KMS-11 (cell line): ENCODE measurements at regions not wholly inside any gene's neighbourhood (a gene's known extent, or its start where the extent isn't known, plus 50 kb on each side); places are given as distances from the start of the nearest gene placed in this dataset.
"Not testable (repeated sequence)": the region's sequence is repeated elsewhere in the genome, so short reads cannot be mapped to it uniquely, and the experiment has no call there.

ENCODE experiments used
- H2AFZ ChIP-seq: fragments of 200-600 bp; sonication (generic); 2 replicates; pipeline ENCODE4 v1.6.1; 2016; ENCODE audit warnings: antibody characterized with exemption, mixed run types, low read depth
- H3K27ac ChIP-seq: fragments of 200-600 bp; sonication (generic); 2 replicates; pipeline ENCODE4 v1.6.1; 2016; ENCODE audit warnings: mild to moderate bottlenecking, mixed run types
- H3K27me3 ChIP-seq: fragments of 200-600 bp; sonication (generic); 2 replicates; pipeline ENCODE4 v1.6.1; 2017; ENCODE audit warnings: mild to moderate bottlenecking, low read depth, mixed run types, moderate library complexity; ENCODE audit not compliant: insufficient read depth
- H3K36me3 ChIP-seq: fragments of 200-600 bp; sonication (generic); 2 replicates; pipeline ENCODE4 v1.6.1; 2017; ENCODE audit warnings: mild to moderate bottlenecking, mixed run types; ENCODE audit not compliant: insufficient read depth
- H3K4me1 ChIP-seq: fragments of 200-600 bp; sonication (generic); 2 replicates; pipeline ENCODE4 v1.6.1; 2016; ENCODE audit warnings: mild to moderate bottlenecking, low read depth, mixed run types; ENCODE audit not compliant: poor library complexity, severe bottlenecking
- H3K4me2 ChIP-seq: fragments of 200-600 bp; sonication (generic); 2 replicates; pipeline ENCODE4 v1.7.0; 2016; ENCODE audit warnings: mild to moderate bottlenecking, mixed run types
- H3K4me3 ChIP-seq: fragments of 200-600 bp; sonication (generic); IDR thresholded peaks from 2 replicates; pipeline ENCODE4 v1.6.1; 2017; ENCODE audit warnings: low read depth, low read length, mixed read lengths; ENCODE audit not compliant: insufficient read depth
- H3K79me2 ChIP-seq: fragments of 200-600 bp; sonication (generic); 2 replicates; pipeline ENCODE4 v1.6.1; 2016; ENCODE audit warnings: low read depth, mixed run types; ENCODE audit not compliant: insufficient read depth
- H3K9ac ChIP-seq: fragments of 200-600 bp; sonication (generic); 2 replicates; pipeline ENCODE4 v1.6.1; 2016; ENCODE audit warnings: mild to moderate bottlenecking, mixed run types
- H4K20me1 ChIP-seq: fragments of 200-600 bp; sonication (generic); 2 replicates; pipeline ENCODE4 v1.6.1; 2016; ENCODE audit warnings: mild to moderate bottlenecking, mixed run types; ENCODE audit not compliant: insufficient read depth
- TF ChIP-seq, protein P1 (sequence below): fragments of 200-600 bp; sonication (generic); conservative IDR thresholded peaks from 2 replicates; pipeline ENCODE4 v1.6.1; 2017; ENCODE audit warnings: low read depth, mild to moderate bottlenecking, antibody characterized with exemption, low read length, moderate library complexity, mixed read lengths

DNA sequence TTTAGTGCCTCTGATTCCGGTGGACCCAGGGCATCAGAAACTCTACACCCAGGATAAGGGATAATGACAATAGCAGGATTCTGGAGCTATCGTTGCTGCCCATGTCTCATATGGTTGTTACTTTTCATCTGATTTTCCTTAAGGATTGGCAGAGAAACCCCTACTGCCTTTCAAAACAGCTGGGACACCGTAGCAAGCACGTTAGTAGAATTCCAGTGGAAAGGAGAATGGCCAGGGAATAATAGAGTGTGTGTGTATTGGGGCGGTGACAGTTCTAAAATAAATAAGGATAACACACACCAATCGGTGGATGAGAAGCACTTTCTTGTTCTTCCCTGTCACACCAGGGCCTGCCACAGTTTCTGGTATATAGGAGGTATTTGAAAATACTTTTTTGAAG lies 251.8 kb downstream of the HAPSTR1 start:
- TF ChIP-seq, protein P1, sequence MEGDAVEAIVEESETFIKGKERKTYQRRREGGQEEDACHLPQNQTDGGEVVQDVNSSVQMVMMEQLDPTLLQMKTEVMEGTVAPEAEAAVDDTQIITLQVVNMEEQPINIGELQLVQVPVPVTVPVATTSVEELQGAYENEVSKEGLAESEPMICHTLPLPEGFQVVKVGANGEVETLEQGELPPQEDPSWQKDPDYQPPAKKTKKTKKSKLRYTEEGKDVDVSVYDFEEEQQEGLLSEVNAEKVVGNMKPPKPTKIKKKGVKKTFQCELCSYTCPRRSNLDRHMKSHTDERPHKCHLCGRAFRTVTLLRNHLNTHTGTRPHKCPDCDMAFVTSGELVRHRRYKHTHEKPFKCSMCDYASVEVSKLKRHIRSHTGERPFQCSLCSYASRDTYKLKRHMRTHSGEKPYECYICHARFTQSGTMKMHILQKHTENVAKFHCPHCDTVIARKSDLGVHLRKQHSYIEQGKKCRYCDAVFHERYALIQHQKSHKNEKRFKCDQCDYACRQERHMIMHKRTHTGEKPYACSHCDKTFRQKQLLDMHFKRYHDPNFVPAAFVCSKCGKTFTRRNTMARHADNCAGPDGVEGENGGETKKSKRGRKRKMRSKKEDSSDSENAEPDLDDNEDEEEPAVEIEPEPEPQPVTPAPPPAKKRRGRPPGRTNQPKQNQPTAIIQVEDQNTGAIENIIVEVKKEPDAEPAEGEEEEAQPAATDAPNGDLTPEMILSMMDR = no peak
- Histone ChIP-seq H3K27me3 (no peaks in the 10 kb centered on the region), H4K20me1 (no peaks in the 10 kb centered on the region), H2AFZ (no peak overlapping the region), H3K27ac (no peak overlapping the region), H3K4me2 (no peak overlapping the region), H3K4me3 (no peak overlapping the region), H3K4me1 (no peaks in the 10 kb centered on the region), H3K36me3 (no peaks in the 10 kb centered on the region), H3K79me2 (no peaks in the 10 kb centered on the region), H3K9ac (no peak overlapping the region)

DNA sequence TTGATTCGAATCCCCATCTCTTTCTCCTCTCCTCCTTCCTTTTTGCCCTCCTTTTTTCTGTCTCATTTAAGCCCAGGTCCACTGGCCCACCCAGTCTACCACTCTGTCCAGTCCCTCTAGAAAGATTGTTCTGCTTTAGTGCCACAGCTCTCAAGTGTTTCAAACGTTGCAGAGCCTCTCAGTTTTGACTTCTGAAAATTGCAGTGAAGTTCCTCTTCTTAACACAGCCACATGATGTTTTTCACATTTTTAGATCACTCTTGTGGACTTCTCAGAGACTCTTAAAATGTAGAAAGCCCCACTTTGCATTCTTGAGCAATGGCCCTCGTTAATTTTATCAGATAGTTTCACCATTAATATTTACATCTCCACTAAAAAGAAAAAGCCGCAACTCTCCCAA lies 253.1 kb downstream of the HAPSTR1 start:
- H3K36me3 ChIP-seq = no peaks in the 10 kb centered on the region
- no peak overlapping the region for H2AFZ ChIP-seq
- H3K4me1 ChIP-seq = no peaks in the 10 kb centered on the region
- H3K79me2 ChIP-seq = no peaks in the 10 kb centered on the region
- H3K4me3 ChIP-seq = no peak overlapping the region
- H3K27me3 ChIP-seq = no peaks in the 10 kb centered on the region
- no peak overlapping the region for H3K9ac ChIP-seq
- H4K20me1 ChIP-seq = no peaks in the 10 kb centered on the region
- H3K4me2 ChIP-seq = no peak overlapping the region
- no peak overlapping the region for H3K27ac ChIP-seq
- TF ChIP-seq, protein P1 = no peak

DNA sequence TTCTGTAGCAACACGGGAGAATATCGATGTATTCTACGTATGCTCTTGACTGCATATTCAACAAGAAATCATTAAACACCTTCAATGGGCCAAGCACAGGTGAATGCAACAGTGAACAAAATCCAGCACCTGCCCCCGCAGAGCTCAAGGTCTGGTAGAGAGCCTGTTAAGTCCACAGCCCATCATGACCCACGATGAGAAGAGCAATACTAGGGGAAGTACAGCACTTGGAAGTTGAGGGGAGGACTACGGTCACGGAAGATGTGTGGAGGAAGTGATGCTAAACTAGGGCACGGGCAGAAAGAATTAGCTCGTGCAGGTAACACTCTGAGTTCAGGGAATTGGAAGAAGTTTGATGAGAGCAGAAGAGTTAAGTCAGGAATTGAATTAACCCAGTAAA lies 253.6 kb downstream of the HAPSTR1 start:
- H3K4me2 ChIP-seq = no peak overlapping the region
- H3K9ac ChIP-seq = no peak overlapping the region
- no peaks in the 10 kb centered on the region for H3K36me3 ChIP-seq
- H3K79me2 ChIP-seq = no peaks in the 10 kb centered on the region
- TF ChIP-seq, protein P1 = no peak
- no peaks in the 10 kb centered on the region for H4K20me1 ChIP-seq
- no peak overlapping the region for H2AFZ ChIP-seq
- H3K4me1 ChIP-seq = no peaks in the 10 kb centered on the region
- H3K27ac ChIP-seq = no peak overlapping the region
- H3K4me3 ChIP-seq = no peak overlapping the region
- H3K27me3 ChIP-seq = no peaks in the 10 kb centered on the region

DNA sequence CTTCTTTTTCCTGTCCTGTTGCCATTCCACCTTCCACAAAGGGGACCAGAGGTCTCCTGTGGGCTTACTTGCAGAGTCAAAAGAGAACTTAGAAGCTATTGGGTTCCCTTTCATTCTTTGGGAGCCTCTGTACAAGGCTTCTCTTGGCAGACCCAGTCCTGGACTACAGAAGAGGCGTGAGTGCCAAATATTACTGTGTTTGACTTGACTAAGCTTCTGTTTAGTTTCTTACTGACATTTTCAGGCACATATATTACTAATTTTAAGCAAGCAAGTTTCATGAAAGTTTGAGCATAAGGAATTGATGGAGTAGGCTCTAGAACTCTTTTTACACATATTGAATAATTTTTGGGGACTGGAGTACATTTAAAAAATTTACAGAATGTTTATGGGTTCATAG lies 254.4 kb downstream of the HAPSTR1 start:
- Histone ChIP-seq H3K27ac (no peak overlapping the region), H2AFZ (no peak overlapping the region), H3K79me2 (no peaks in the 10 kb centered on the region), H3K4me3 (no peak overlapping the region), H3K4me2 (no peak overlapping the region), H3K4me1 (no peaks in the 10 kb centered on the region), H3K36me3 (no peaks in the 10 kb centered on the region), H3K27me3 (no peaks in the 10 kb centered on the region), H3K9ac (no peak overlapping the region), H4K20me1 (no peaks in the 10 kb centered on the region)
- TF ChIP-seq, protein P1 = no peak

DNA sequence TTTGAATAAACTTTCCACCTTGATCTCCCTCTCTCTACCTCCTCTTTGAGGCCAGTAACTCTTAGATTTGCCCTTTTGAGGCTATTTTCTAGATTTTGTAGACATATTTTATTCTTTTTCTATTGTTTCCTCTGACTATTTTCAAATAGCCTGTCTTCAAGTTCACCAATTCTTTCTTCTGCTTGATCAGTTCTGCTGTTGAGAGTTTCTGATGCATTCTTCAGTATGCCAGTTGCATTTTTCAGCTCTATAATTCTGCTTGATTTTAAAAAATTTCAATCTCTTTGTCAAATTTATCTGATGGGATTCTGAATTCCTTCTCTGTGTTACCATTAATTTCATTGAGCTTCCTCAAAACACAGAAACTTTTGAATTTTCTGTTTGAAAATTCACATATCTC lies 257.5 kb downstream of the HAPSTR1 start:
- Histone ChIP-seq H3K27me3 (no peaks in the 10 kb centered on the region), H3K36me3 (no peaks in the 10 kb centered on the region), H3K9ac (no peak overlapping the region), H3K27ac (no peak overlapping the region), H3K4me1 (no peaks in the 10 kb centered on the region), H3K4me2 (no peak overlapping the region), H3K4me3 (no peak overlapping the region), H2AFZ (no peak overlapping the region), H4K20me1 (no peaks in the 10 kb centered on the region), H3K79me2 (no peaks in the 10 kb centered on the region)
- TF ChIP-seq, protein P1 = no peak

DNA sequence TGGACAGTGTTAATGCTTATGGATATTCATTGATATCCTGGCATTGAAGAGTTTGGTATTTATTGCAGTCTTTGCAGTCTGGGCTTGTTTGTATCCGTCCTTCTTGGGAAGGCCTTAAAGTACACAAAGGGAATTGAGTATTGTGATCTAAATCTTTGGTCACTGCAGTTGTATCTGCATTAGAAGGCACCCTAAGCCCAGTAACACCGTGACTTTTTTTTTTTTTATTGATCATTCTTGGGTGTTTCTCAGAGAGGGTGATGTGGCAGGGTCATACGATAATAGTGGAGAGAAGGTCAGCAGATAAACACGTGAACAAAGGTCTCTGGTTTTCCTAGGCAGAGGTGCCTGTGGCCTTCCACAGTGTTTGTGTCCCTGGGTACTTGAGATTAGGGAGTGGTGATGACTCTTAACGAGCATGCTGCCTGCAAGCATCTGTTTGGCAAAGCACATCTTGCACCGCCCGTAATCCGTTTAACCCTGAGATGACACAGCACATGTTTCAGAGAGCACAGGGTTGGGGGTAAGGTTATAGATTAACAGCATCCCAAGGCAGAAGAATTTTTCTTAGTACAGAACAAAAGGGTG lies 258.0 kb downstream of the HAPSTR1 start:
- H3K4me3 ChIP-seq, H2AFZ ChIP-seq, H3K36me3 ChIP-seq, H3K9ac ChIP-seq, H3K27ac ChIP-seq, H3K4me1 ChIP-seq, H4K20me1 ChIP-seq, H3K4me2 ChIP-seq, H3K27me3 ChIP-seq, H3K79me2 ChIP-seq: not testable (repeated sequence)
